GM20000 (cell line): ENCODE measurements at regions not wholly inside any gene's neighbourhood (a gene's known extent, or its start where the extent isn't known, plus 50 kb on each side); places are given as distances from the start of the nearest gene placed in this dataset.
"Not testable (repeated sequence)": the region's sequence is repeated elsewhere in the genome, so short reads cannot be mapped to it uniquely, and the experiment has no call there.

Experiments used
- DNase-seq: peaks from one replicate; pipeline ENCODE4 v3.0.0; 2012; ENCODE audit warnings: low spot score
- CTCF ChIP-seq: IDR thresholded peaks from 2 replicates; pipeline ENCODE4 v1.5.1; 2012; ENCODE audit warnings: mild to moderate bottlenecking, control low read depth; ENCODE audit errors: extremely low read depth, missing control alignments

GRCh38 chr16:58866935-58867334 is 132.8 kb upstream of the GOT2 start:
- no peak for DNase-seq
- no peak for TF ChIP-seq CTCF

- no peak for TF ChIP-seq CTCF
- no peak for DNase-seq
Observed at GRCh38 chr16:58863761-58864160, 129.6 kb upstream of the GOT2 start.

- no peak for TF ChIP-seq CTCF
Observed at GRCh38 chr16:58863042-58863441, 128.9 kb upstream of the GOT2 start.

GRCh38 chr16:58862334-58863021 is 128.4 kb upstream of the GOT2 start:
- DNase-seq: no peak
- TF ChIP-seq CTCF: no peak

More at GRCh38 chr16:58863042-58863441, 128.9 kb upstream of the GOT2 start:
- no peak for DNase-seq

DNA sequence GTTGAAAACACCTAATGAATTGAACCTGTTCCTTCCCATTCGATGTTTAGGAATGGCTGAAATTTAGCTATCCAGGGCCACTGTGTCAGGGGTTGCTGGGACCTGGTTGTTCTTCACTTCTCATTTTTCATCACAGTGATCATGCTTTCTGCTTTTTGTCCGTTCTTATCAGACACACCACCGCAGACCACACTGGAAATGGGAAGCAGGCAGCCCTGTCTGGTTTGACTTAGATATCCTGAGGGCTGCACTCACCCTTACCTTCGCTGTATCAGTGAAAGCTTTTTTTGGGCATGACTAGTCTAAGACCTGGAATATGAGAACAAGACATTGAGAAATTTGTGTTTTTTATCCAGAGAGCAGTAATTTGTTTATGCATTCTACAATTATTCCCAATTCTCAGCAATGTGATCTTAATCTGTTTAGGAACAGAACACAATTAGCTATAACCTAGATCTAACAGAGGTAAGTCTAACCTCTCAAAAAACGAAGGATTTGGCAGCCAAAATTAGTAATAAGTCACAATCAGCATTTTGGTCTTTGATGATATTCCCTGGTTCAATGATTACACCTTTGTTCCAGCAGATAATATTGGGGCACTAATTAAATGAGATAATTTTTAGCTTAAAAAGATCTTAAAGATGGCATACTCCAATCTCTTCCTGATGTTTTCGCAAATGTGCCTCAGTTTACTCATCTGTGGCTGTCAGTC is 126.0 kb upstream of the GOT2 start:
- DNase-seq: no peak
- TF ChIP-seq CTCF: no peak

- not testable (repeated sequence) for DNase-seq
Observed at GRCh38 chr16:58858577-58858976, 124.5 kb upstream of the GOT2 start.

DNA sequence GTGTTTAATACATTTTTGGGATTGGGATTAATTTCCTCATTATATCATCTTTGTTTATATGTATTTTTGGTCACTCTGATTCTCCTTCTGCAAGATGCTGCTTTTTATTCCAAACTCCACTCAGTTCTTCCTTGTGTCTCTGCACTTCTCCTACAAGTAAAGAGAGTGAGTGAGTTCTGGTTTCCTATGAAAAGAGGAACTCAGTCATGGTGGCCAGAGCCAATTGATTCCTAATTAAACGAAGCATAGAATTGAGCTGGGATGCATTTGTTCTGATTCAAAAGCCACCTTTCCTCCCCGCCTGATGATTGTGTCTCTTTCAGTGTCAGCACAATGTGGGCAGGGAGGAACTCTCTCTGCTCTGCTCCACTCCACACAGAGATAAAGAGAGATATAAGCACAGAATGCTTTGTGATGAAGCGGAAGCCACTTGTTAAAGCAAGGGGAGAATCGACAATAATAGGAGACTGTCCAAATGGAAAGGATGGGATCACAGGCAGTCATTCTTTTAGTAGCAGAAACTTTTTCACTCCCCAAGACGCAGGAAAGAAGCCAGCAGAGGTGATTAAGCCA is 121.3 kb upstream of the GOT2 start:
- TF ChIP-seq CTCF: no peak
- DNase-seq: no peak
